ENCODE measurements at regions not wholly inside any gene's neighbourhood (a gene's known extent, or its start where the extent isn't known, plus 50 kb on each side); places are given as distances from the start of the nearest gene placed in this dataset.

- H3K4me2 ChIP-seq (ENCODE audit: low read length): no peak overlapping the region
- H3K4me1 ChIP-seq (ENCODE audit: control insufficient read depth, low read length): no peaks in the 10 kb centered on the region
- H3F3A ChIP-seq (ENCODE audit: control insufficient read depth, insufficient read depth): no peaks in the 10 kb centered on the region
- peaks cover 11% of the 10 kb centered on the region for H3K27me3 ChIP-seq (ENCODE audit: control insufficient read depth, low read length)
- no peak overlapping the region for H3K27ac ChIP-seq (ENCODE audit: low read depth, low read length)
- H3K79me2 ChIP-seq (ENCODE audit: control insufficient read depth, low read length): no peaks in the 10 kb centered on the region
- no peaks in the 10 kb centered on the region for H3K9me3 ChIP-seq (ENCODE audit: control insufficient read depth, insufficient read depth, low read length)
- H3K4me3 ChIP-seq (ENCODE audit: low read length): no peak overlapping the region
- no peaks in the 10 kb centered on the region for H4K20me1 ChIP-seq (ENCODE audit: control insufficient read depth, insufficient read depth, low read depth, low read length)
- TF ChIP-seq EZH2phosphoT487 (IDR thresholded peaks at IDR 0.05; ENCODE audit: borderline replicate concordance, low read length): no peak
- no peaks in the 10 kb centered on the region for H3K9me2 ChIP-seq (replicated peaks; ENCODE audit: control insufficient read depth, low read length)
- H3K36me3 ChIP-seq (ENCODE audit: control insufficient read depth, low read length): no peaks in the 10 kb centered on the region
These were observed 77.5 kb upstream of the SYK start for GRCh38 chr9:90724112-90724511.

GRCh38 chr9:90722071-90722470, 79.4 kb upstream of the DIRAS2 start:
- H3K4me3 ChIP-seq (ENCODE audit: low read length): no peak overlapping the region
- TF ChIP-seq, protein P1, sequence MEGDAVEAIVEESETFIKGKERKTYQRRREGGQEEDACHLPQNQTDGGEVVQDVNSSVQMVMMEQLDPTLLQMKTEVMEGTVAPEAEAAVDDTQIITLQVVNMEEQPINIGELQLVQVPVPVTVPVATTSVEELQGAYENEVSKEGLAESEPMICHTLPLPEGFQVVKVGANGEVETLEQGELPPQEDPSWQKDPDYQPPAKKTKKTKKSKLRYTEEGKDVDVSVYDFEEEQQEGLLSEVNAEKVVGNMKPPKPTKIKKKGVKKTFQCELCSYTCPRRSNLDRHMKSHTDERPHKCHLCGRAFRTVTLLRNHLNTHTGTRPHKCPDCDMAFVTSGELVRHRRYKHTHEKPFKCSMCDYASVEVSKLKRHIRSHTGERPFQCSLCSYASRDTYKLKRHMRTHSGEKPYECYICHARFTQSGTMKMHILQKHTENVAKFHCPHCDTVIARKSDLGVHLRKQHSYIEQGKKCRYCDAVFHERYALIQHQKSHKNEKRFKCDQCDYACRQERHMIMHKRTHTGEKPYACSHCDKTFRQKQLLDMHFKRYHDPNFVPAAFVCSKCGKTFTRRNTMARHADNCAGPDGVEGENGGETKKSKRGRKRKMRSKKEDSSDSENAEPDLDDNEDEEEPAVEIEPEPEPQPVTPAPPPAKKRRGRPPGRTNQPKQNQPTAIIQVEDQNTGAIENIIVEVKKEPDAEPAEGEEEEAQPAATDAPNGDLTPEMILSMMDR (IDR thresholded peaks at IDR 0.05; ENCODE audit: low read depth, low read length, poor library complexity, severe bottlenecking): no peak
- no peak for TF ChIP-seq EZH2phosphoT487 (IDR thresholded peaks at IDR 0.05; ENCODE audit: borderline replicate concordance, low read length)
- no peaks in the 10 kb centered on the region for H3K9me2 ChIP-seq (replicated peaks; ENCODE audit: control insufficient read depth, low read length)
- no peak overlapping the region for H3K27ac ChIP-seq (ENCODE audit: low read depth, low read length)
- H3K9me3 ChIP-seq (ENCODE audit: control insufficient read depth, insufficient read depth, low read length): no peaks in the 10 kb centered on the region
- H3K36me3 ChIP-seq (ENCODE audit: control insufficient read depth, low read length): no peaks in the 10 kb centered on the region
- no peaks in the 10 kb centered on the region for H3K4me1 ChIP-seq (ENCODE audit: control insufficient read depth, low read length)
- no peaks in the 10 kb centered on the region for H3K79me2 ChIP-seq (ENCODE audit: control insufficient read depth, low read length)
- H3K27me3 ChIP-seq (ENCODE audit: control insufficient read depth, low read length): peaks cover 20% of the 10 kb centered on the region
- H3K4me2 ChIP-seq (ENCODE audit: low read length): no peak overlapping the region
- no peaks in the 10 kb centered on the region for H3F3A ChIP-seq (ENCODE audit: control insufficient read depth, insufficient read depth)
- no peaks in the 10 kb centered on the region for H4K20me1 ChIP-seq (ENCODE audit: control insufficient read depth, insufficient read depth, low read depth, low read length)

DNA sequence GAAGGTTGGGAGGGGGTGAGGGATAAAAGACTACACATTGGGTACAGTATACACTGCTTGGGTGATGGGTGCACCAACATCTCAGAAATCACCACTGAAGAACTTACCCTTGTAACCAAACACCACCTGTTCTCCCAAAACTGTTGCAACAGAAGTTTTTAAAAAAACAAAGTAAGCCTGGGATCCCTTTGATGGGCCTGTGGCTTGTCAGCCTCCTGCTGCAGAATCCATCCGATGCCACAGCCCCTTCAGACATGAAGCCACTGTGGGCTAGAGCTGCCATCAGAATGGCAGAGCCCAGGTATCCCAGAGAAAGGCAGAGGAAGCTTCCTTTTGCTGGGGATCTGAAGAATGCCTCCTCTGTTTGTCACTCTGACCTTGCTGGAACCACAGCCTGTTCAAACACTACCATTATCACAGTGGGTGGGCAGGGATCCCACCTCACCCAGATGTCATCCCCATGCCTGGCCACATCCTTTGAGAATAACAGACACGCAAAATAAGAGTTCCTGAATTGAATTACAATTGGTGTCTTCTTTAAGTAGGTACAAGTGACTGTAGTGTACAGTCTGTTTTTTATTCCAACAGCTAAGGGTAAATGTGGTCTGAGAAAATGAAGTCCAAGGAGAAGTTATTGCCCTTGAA, 78.1 kb upstream of the DIRAS2 start:
- Histone ChIP-seq H4K20me1 (ENCODE audit: control insufficient read depth, insufficient read depth, low read depth, low read length) (no peaks in the 10 kb centered on the region), H3K4me3 (ENCODE audit: low read length) (no peak overlapping the region), H3K9me3 (ENCODE audit: control insufficient read depth, insufficient read depth, low read length) (no peaks in the 10 kb centered on the region), H3K79me2 (ENCODE audit: control insufficient read depth, low read length) (no peaks in the 10 kb centered on the region), H3K4me1 (ENCODE audit: control insufficient read depth, low read length) (no peaks in the 10 kb centered on the region), H3K27me3 (ENCODE audit: control insufficient read depth, low read length) (peaks cover 22% of the 10 kb centered on the region), H3K4me2 (ENCODE audit: low read length) (no peak overlapping the region), H3F3A (ENCODE audit: control insufficient read depth, insufficient read depth) (no peaks in the 10 kb centered on the region), H3K27ac (ENCODE audit: low read depth, low read length) (no peak overlapping the region), H3K36me3 (ENCODE audit: control insufficient read depth, low read length) (no peaks in the 10 kb centered on the region), H3K9me2 (replicated peaks; ENCODE audit: control insufficient read depth, low read length) (no peaks in the 10 kb centered on the region)
- no peak for TF ChIP-seq EZH2phosphoT487 (IDR thresholded peaks at IDR 0.05; ENCODE audit: borderline replicate concordance, low read length)
- TF ChIP-seq, protein P1 (IDR thresholded peaks at IDR 0.05; ENCODE audit: low read depth, low read length, poor library complexity, severe bottlenecking): no peak

DNA sequence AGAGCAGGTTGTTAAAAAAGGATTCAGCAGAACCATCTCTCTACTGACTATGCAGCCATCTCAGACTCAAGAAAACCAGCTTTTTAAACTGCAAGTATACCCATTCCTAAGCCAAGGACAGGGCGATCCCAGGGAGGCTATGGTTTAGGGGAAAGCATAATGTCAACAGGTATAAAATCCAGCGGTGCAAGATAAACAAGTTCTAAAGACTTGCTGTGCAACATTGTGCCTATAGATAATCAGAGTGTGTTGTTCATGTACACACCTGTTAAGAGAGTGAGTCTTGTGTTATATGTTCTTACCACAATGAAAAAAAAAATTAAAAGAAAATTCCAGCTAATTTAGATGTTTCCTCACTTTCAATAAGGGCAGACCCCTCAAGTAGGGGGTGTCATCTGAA, 63.6 kb upstream of the DIRAS2 start:
- H3K27ac ChIP-seq (ENCODE audit: low read depth, low read length): no peak overlapping the region
- TF ChIP-seq EZH2phosphoT487 (IDR thresholded peaks at IDR 0.05; ENCODE audit: borderline replicate concordance, low read length): no peak
- TF ChIP-seq, protein P1 (IDR thresholded peaks at IDR 0.05; ENCODE audit: low read depth, low read length, poor library complexity, severe bottlenecking): no peak
- H3K9me3 ChIP-seq (ENCODE audit: control insufficient read depth, insufficient read depth, low read length): no peaks in the 10 kb centered on the region
- H4K20me1 ChIP-seq (ENCODE audit: control insufficient read depth, insufficient read depth, low read depth, low read length): no peaks in the 10 kb centered on the region
- H3K79me2 ChIP-seq (ENCODE audit: control insufficient read depth, low read length): no peaks in the 10 kb centered on the region
- H3K4me2 ChIP-seq (ENCODE audit: low read length): no peak overlapping the region
- no peaks in the 10 kb centered on the region for H3K4me1 ChIP-seq (ENCODE audit: control insufficient read depth, low read length)
- H3K9me2 ChIP-seq (replicated peaks; ENCODE audit: control insufficient read depth, low read length): no peaks in the 10 kb centered on the region
- no peak overlapping the region for H3K4me3 ChIP-seq (ENCODE audit: low read length)
- no peaks in the 10 kb centered on the region for H3K36me3 ChIP-seq (ENCODE audit: control insufficient read depth, low read length)
- no peaks in the 10 kb centered on the region for H3F3A ChIP-seq (ENCODE audit: control insufficient read depth, insufficient read depth)
- peaks cover 10% of the 10 kb centered on the region for H3K27me3 ChIP-seq (ENCODE audit: control insufficient read depth, low read length)

Data from DOHH2 (cell line).